H9 (cell line): ENCODE measurements at regions not wholly inside any gene's neighbourhood (a gene's known extent, or its start where the extent isn't known, plus 50 kb on each side); places are given as distances from the start of the nearest gene placed in this dataset.

Experiments used
- DNase-seq: peaks from one replicate; pipeline ENCODE4 v3.0.0-alpha.2; 2017
- H2AFZ ChIP-seq: one replicate; pipeline ENCODE4 v1.6.1; 2013; ENCODE audit warnings: mild to moderate bottlenecking, low read length, control low read depth, moderate library complexity
- H2AK5ac ChIP-seq: 2 replicates; pipeline ENCODE4 v1.6.1; 2013; ENCODE audit warnings: low read length, control low read depth, mixed read lengths; ENCODE audit not compliant: insufficient read length
- H2BK120ac ChIP-seq: one replicate; pipeline ENCODE4 v1.6.1; 2013; ENCODE audit warnings: low read depth, mild to moderate bottlenecking, low read length, control low read depth, inconsistent platforms; ENCODE audit not compliant: poor library complexity, severe bottlenecking
- H2BK12ac ChIP-seq: 2 replicates; pipeline ENCODE4 v1.6.1; 2013; ENCODE audit warnings: low read length, control low read depth, mixed read lengths, low read depth; ENCODE audit not compliant: insufficient read length
- H2BK15ac ChIP-seq: 2 replicates; pipeline ENCODE4 v1.6.1; 2013; ENCODE audit warnings: low read depth, low read length, control low read depth
- H2BK20ac ChIP-seq: one replicate; pipeline ENCODE4 v1.6.1; 2013; ENCODE audit warnings: low read depth, mild to moderate bottlenecking, low read length, control low read depth, inconsistent platforms; ENCODE audit not compliant: poor library complexity, severe bottlenecking
- H2BK5ac ChIP-seq: 2 replicates; pipeline ENCODE4 v1.6.1; 2013; ENCODE audit warnings: low read length, control low read depth, mixed read lengths; ENCODE audit not compliant: insufficient read length
- H3K14ac ChIP-seq: 2 replicates; pipeline ENCODE4 v1.6.1; 2013; ENCODE audit warnings: low read length, control low read depth; ENCODE audit not compliant: insufficient read depth
- H3K18ac ChIP-seq: 2 replicates; pipeline ENCODE4 v1.6.1; 2013; ENCODE audit warnings: low read depth, mild to moderate bottlenecking, mixed read lengths, low read length, control low read depth; ENCODE audit not compliant: insufficient read length
- H3K23ac ChIP-seq: 2 replicates; pipeline ENCODE4 v1.6.1; 2013; ENCODE audit warnings: low read length, control low read depth, mixed read lengths, low read depth; ENCODE audit not compliant: insufficient read length
- H3K23me2 ChIP-seq: 2 replicates; pipeline ENCODE4 v1.6.1; 2013; ENCODE audit warnings: low read depth, mild to moderate bottlenecking, mixed read lengths, low read length, control low read depth; ENCODE audit not compliant: insufficient read length, poor library complexity, severe bottlenecking
- H3K27ac ChIP-seq: 2 replicates; pipeline ENCODE4 v1.5.1; 2013; ENCODE audit warnings: low read length, control low read depth, mixed read lengths, low read depth; ENCODE audit not compliant: insufficient read length
- H3K27me3 ChIP-seq: 2 replicates; pipeline ENCODE4 v1.6.1; 2013; ENCODE audit warnings: low read length, control low read depth, inconsistent platforms; ENCODE audit not compliant: insufficient read depth
- H3K4ac ChIP-seq: 2 replicates; pipeline ENCODE4 v1.6.1; 2013; ENCODE audit warnings: low read depth, mild to moderate bottlenecking, control low read depth, inconsistent platforms, low read length, moderate library complexity
- H3K4me1 ChIP-seq: 2 replicates; pipeline ENCODE4 v1.6.1; 2013; ENCODE audit warnings: low read length, control low read depth, inconsistent platforms; ENCODE audit not compliant: insufficient read depth
- H3K4me2 ChIP-seq: 2 replicates; pipeline ENCODE4 v1.6.1; 2013; ENCODE audit warnings: low read length, control low read depth, mixed read lengths; ENCODE audit not compliant: insufficient read length, insufficient read depth
- H3K56ac ChIP-seq: 2 replicates; pipeline ENCODE4 v1.6.1; 2013; ENCODE audit warnings: low read depth, mild to moderate bottlenecking, mixed read lengths, low read length, control low read depth; ENCODE audit not compliant: insufficient read length
- H3K79me1 ChIP-seq: 2 replicates; pipeline ENCODE4 v1.6.1; 2013; ENCODE audit warnings: low read depth, mild to moderate bottlenecking, moderate library complexity, low read length, control low read depth, inconsistent platforms; ENCODE audit not compliant: insufficient read depth, poor library complexity, severe bottlenecking
- H3K79me2 ChIP-seq: 2 replicates; pipeline ENCODE4 v1.6.1; 2013; ENCODE audit warnings: low read length, control low read depth, inconsistent platforms; ENCODE audit not compliant: insufficient read depth
- H3K9ac ChIP-seq: 2 replicates; pipeline ENCODE4 v1.6.1; 2013; ENCODE audit warnings: low read length, control low read depth, mixed read lengths; ENCODE audit not compliant: insufficient read length; ENCODE audit errors: extremely low read depth
- H3K9me3 ChIP-seq: one replicate; pipeline ENCODE4 v1.6.1; 2013; ENCODE audit warnings: low read depth, low read length, inconsistent platforms; ENCODE audit not compliant: control insufficient read depth
- H3T11ph ChIP-seq: one replicate; pipeline ENCODE4 v1.6.1; 2013; ENCODE audit warnings: mild to moderate bottlenecking, low read length, control low read depth, inconsistent platforms
- H4K20me1 ChIP-seq: one replicate; pipeline ENCODE4 v1.6.1; 2013; ENCODE audit not compliant: control insufficient read depth, insufficient read length, insufficient read depth
- H4K5ac ChIP-seq: 2 replicates; pipeline ENCODE4 v1.6.1; 2013; ENCODE audit warnings: low read depth, mild to moderate bottlenecking, mixed read lengths, low read length, control low read depth; ENCODE audit not compliant: insufficient read length
- H4K8ac ChIP-seq: replicated peaks from 2 replicates; pipeline ENCODE4 v1.6.1; 2013; ENCODE audit warnings: low read length, control low read depth, mixed read lengths, low read depth; ENCODE audit not compliant: insufficient read length
- H4K91ac ChIP-seq: 2 replicates; pipeline ENCODE4 v1.6.1; 2013; ENCODE audit warnings: low read depth, mild to moderate bottlenecking, moderate library complexity, mixed read lengths, low read length, control low read depth; ENCODE audit not compliant: insufficient read length
- H3K27ac Mint-ChIP-seq, 3 experiments: 2 replicates in 2 of 3; 3 replicates in 1 of 3; pipeline ENCODE4 v1.8.0; 2020 to 2021; ENCODE audit warnings: mixed read lengths in 3 of 3, mild to moderate bottlenecking in 1 of 3, moderate library complexity in 1 of 3
- H3K27me3 Mint-ChIP-seq: 2 replicates; pipeline ENCODE4 v1.8.0; 2021; ENCODE audit warnings: low read depth, mild to moderate bottlenecking, moderate library complexity, mixed read lengths
- H3K36me3 Mint-ChIP-seq, 3 experiments: 2 replicates in 2 of 3; 3 replicates in 1 of 3; pipeline ENCODE4 v1.8.0; 2020 to 2021; ENCODE audit warnings: low read depth in 3 of 3, mixed read lengths in 3 of 3; ENCODE audit not compliant: insufficient read depth in 1 of 3
- H3K4me1 Mint-ChIP-seq, 2 experiments: 2 replicates each; pipeline ENCODE4 v1.8.0; 2020; ENCODE audit warnings: mixed read lengths in 2 of 2
- H3K4me3 Mint-ChIP-seq, 2 experiments: 2 replicates in 1 of 2; 3 replicates in 1 of 2; pipeline ENCODE4 v1.8.0; 2020 to 2021; ENCODE audit warnings: mild to moderate bottlenecking in 2 of 2, mixed read lengths in 2 of 2, moderate library complexity in 1 of 2
- H3K9me3 Mint-ChIP-seq, 2 experiments: 2 replicates in 1 of 2; 3 replicates in 1 of 2; pipeline ENCODE4 v1.8.0; 2020; ENCODE audit warnings: mild to moderate bottlenecking in 2 of 2, mixed read lengths in 2 of 2, moderate library complexity in 1 of 2
- CTCF ChIP-seq: fragments of 200-600 bp; sonication (generic); conservative IDR thresholded peaks from 3 replicates; pipeline ENCODE4 v1.8.0; 2021; ENCODE audit warnings: antibody characterized with exemption, mild to moderate bottlenecking
- WGBS: extraction: QIAGEN DNeasy Blood & Tissue Kit; methylation state at CpG from one replicate; pipeline ENCODE4 v1.1.7; 2013; ENCODE audit warnings: missing lambda C conversion rate, low lambda C conversion rate, mixed read lengths; ENCODE audit not compliant: insufficient read length; ENCODE audit errors: extremely low coverage; 5-methylcytosine and 5-hydroxymethylcytosine counted together

DNA sequence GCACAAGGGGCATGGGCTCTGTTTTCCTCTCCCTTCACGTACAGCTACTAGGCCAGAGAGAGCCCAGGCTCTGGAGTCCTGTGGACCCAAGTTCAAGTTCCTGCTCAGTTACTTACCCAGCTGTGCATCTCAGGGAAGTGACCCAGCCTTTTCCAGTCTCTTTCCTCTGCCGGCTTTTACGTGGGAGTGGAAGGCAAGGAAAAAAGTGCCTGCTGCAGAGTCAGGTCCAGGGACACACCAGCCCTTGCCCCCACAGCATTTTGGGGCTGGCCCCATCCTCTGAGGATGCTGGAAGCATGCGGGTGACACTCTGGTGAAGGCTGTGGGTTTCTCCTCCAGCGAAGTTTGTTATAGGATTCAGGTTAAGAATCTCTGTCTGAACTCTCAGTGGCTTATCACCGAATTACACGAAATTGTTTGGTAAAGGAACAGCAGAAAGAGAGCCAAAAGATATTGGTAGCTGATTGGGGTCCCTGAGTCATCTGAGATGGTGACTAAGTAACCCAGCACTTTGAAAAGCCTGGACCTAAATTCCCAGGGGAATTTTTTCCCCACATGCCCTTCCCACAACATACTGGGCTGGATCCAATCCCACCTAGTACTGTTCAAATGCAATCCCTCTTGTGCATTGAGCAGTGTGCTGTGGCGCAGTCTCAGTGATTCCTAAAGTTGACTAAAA is 424.3 kb downstream of the RPS24 start:
- Histone ChIP-seq H3K27me3 (no peaks in the 10 kb centered on the region), H2AFZ (no peak overlapping the region), H4K91ac (no peak overlapping the region), H3K56ac (no peak overlapping the region), H3K27ac (no peak overlapping the region), H4K5ac (no peak overlapping the region), H3K14ac (no peak overlapping the region), H3K9ac (no peak overlapping the region), H2BK15ac (no peak overlapping the region), H3K23me2 (no peaks in the 10 kb centered on the region), H3K4ac (no peak overlapping the region), H2AK5ac (no peak overlapping the region), H2BK120ac (no peak overlapping the region), H3K23ac (no peak overlapping the region), H3K18ac (no peak overlapping the region), H2BK5ac (no peak overlapping the region), H3K79me2 (no peaks in the 10 kb centered on the region), H3T11ph (no peak overlapping the region), H3K79me1 (no peaks in the 10 kb centered on the region), H4K20me1 (no peaks in the 10 kb centered on the region), H2BK20ac (no peak overlapping the region), H2BK12ac (no peak overlapping the region), H3K4me1 (no peaks in the 10 kb centered on the region), H3K4me2 (no peak overlapping the region), H3K9me3 (no peaks in the 10 kb centered on the region), H4K8ac (no peak overlapping the region)
- TF ChIP-seq CTCF: no peak
- H3K4me1 Mint-ChIP-seq: peaks cover 4% of the 10 kb centered on the region in 2 experiments; a peak in 2 of 4 replicates
- no CpG with 5 or more reads among the region's 8 CpGs for WGBS
- no peaks in the 10 kb centered on the region for H3K9me3 Mint-ChIP-seq
- peaks cover 16% of the 10 kb centered on the region for H3K27me3 Mint-ChIP-seq
- no peak overlapping the region for H3K4me3 Mint-ChIP-seq
- H3K27ac Mint-ChIP-seq: no peak overlapping the region
- H3K36me3 Mint-ChIP-seq: no peaks in the 10 kb centered on the region
- DNase-seq: no peak
